ACC112 (cell line): ENCODE measurements at regions not wholly inside any gene's neighbourhood (a gene's known extent, or its start where the extent isn't known, plus 50 kb on each side); places are given as distances from the start of the nearest gene placed in this dataset.
"Not testable (repeated sequence)": the region's sequence is repeated elsewhere in the genome, so short reads cannot be mapped to it uniquely, and the experiment has no call there.

ENCODE experiments used
- H2AFZ ChIP-seq: fragments of 200-600 bp; sonication (generic); one replicate; pipeline ENCODE4 v1.6.0; 2017; ENCODE audit warnings: antibody characterized with exemption, low read length; ENCODE audit not compliant: unreplicated experiment
- H3K27ac ChIP-seq: fragments of 200-600 bp; sonication (generic); 2 replicates; pipeline ENCODE4 v1.5.1; 2014; ENCODE audit warnings: low read depth, mild to moderate bottlenecking, antibody characterized with exemption, low read length, moderate library complexity
- H3K27me3 ChIP-seq: fragments of 200-600 bp; sonication (generic); 2 replicates; pipeline ENCODE4 v1.6.1; 2014; ENCODE audit warnings: mild to moderate bottlenecking, antibody characterized with exemption, low read length, moderate library complexity, mixed read lengths; ENCODE audit not compliant: insufficient read depth
- H3K36me3 ChIP-seq: fragments of 200-600 bp; sonication (generic); 2 replicates; pipeline ENCODE4 v1.6.1; 2016; ENCODE audit warnings: mild to moderate bottlenecking, antibody characterized with exemption, low read length, moderate library complexity, mixed read lengths; ENCODE audit not compliant: insufficient read depth
- H3K4me1 ChIP-seq: fragments of 200-600 bp; sonication (generic); one replicate; pipeline ENCODE4 v1.6.1; 2016; ENCODE audit warnings: low read length, mixed read lengths; ENCODE audit not compliant: insufficient read depth, unreplicated experiment, control insufficient read depth
- H3K4me3 ChIP-seq: fragments of 200-600 bp; sonication (generic); 2 replicates; pipeline ENCODE4 v1.5.1; 2014; ENCODE audit warnings: mild to moderate bottlenecking, low read depth, low read length
- H3K79me2 ChIP-seq: fragments of 200-600 bp; sonication (generic); one replicate; pipeline ENCODE4 v1.6.0; 2016; ENCODE audit warnings: low read length; ENCODE audit not compliant: control insufficient read depth, unreplicated experiment, insufficient read depth

GRCh38 chr4:170386511-170386910 lies 296.8 kb upstream of the AADAT start:
- H2AFZ ChIP-seq, result no peak overlapping the region
- no peaks in the 10 kb centered on the region for H3K27me3 ChIP-seq
- no peaks in the 10 kb centered on the region for H3K36me3 ChIP-seq
- no peak overlapping the region for H3K4me3 ChIP-seq
- no peaks in the 10 kb centered on the region for H3K79me2 ChIP-seq
- no peaks in the 10 kb centered on the region for H3K4me1 ChIP-seq
- H3K27ac ChIP-seq, result no peak overlapping the region

GRCh38 chr4:170374770-170375169 lies 285.0 kb upstream of the AADAT start:
- H3K4me1 ChIP-seq, result no peaks in the 10 kb centered on the region
- no peak overlapping the region for H3K4me3 ChIP-seq
- H3K27me3 ChIP-seq, result no peaks in the 10 kb centered on the region

GRCh38 chr4:170348945-170349344 lies 259.2 kb upstream of the AADAT start:
- no peaks in the 10 kb centered on the region for H3K36me3 ChIP-seq
- H3K27ac ChIP-seq, result no peak overlapping the region
- no peak overlapping the region for H2AFZ ChIP-seq
- no peak overlapping the region for H3K4me3 ChIP-seq
- no peaks in the 10 kb centered on the region for H3K27me3 ChIP-seq
- no peaks in the 10 kb centered on the region for H3K79me2 ChIP-seq
- H3K4me1 ChIP-seq, result no peaks in the 10 kb centered on the region

More at GRCh38 chr4:170374770-170375169, 285.0 kb upstream of the AADAT start:
- no peak overlapping the region for H2AFZ ChIP-seq
- no peak overlapping the region for H3K27ac ChIP-seq
- H3K79me2 ChIP-seq, result no peaks in the 10 kb centered on the region
- no peaks in the 10 kb centered on the region for H3K36me3 ChIP-seq

- H3K79me2 ChIP-seq, H2AFZ ChIP-seq, H3K27ac ChIP-seq, H3K27me3 ChIP-seq, H3K4me1 ChIP-seq, H3K4me3 ChIP-seq, H3K36me3 ChIP-seq: not testable (repeated sequence)
These were observed 257.4 kb upstream of the AADAT start for GRCh38 chr4:170347191-170347590.

GRCh38 chr4:170339522-170339921 lies 249.8 kb upstream of the AADAT start:
- H3K79me2 ChIP-seq, result no peaks in the 10 kb centered on the region
- no peaks in the 10 kb centered on the region for H3K36me3 ChIP-seq
- no peaks in the 10 kb centered on the region for H3K27me3 ChIP-seq
- H3K27ac ChIP-seq, result no peak overlapping the region
- H2AFZ ChIP-seq, result no peak overlapping the region
- H3K4me1 ChIP-seq, result no peaks in the 10 kb centered on the region
- H3K4me3 ChIP-seq, result no peak overlapping the region

GRCh38 chr4:170336238-170336775 lies 246.6 kb upstream of the AADAT start:
- no peaks in the 10 kb centered on the region for H3K27me3 ChIP-seq
- no peaks in the 10 kb centered on the region for H3K36me3 ChIP-seq
- no peak overlapping the region for H3K4me3 ChIP-seq
- H3K27ac ChIP-seq, result no peak overlapping the region
- H2AFZ ChIP-seq, result no peak overlapping the region
- no peaks in the 10 kb centered on the region for H3K4me1 ChIP-seq
- H3K79me2 ChIP-seq, result no peaks in the 10 kb centered on the region

GRCh38 chr4:170325599-170325998 lies 235.8 kb upstream of the AADAT start:
- H3K27me3 ChIP-seq, result no peaks in the 10 kb centered on the region
- no peaks in the 10 kb centered on the region for H3K79me2 ChIP-seq
- H3K27ac ChIP-seq, result no peak overlapping the region
- no peaks in the 10 kb centered on the region for H3K4me1 ChIP-seq
- no peaks in the 10 kb centered on the region for H3K36me3 ChIP-seq
- no peak overlapping the region for H2AFZ ChIP-seq
- no peak overlapping the region for H3K4me3 ChIP-seq

- Histone ChIP-seq H2AFZ (no peak overlapping the region), H3K79me2 (no peaks in the 10 kb centered on the region)
These were observed 233.9 kb upstream of the AADAT start for GRCh38 chr4:170323623-170324022.

GRCh38 chr4:170307182-170307581 lies 217.4 kb upstream of the AADAT start:
- H3K27me3 ChIP-seq, result no peaks in the 10 kb centered on the region

More at GRCh38 chr4:170323623-170324022, 233.9 kb upstream of the AADAT start:
- H3K4me1 ChIP-seq, result no peaks in the 10 kb centered on the region
- no peak overlapping the region for H3K4me3 ChIP-seq
- no peak overlapping the region for H3K27ac ChIP-seq
- H3K27me3 ChIP-seq, result no peaks in the 10 kb centered on the region
- no peaks in the 10 kb centered on the region for H3K36me3 ChIP-seq

GRCh38 chr4:170306208-170306607 lies 216.5 kb upstream of the AADAT start:
- Histone ChIP-seq H3K4me1 (no peaks in the 10 kb centered on the region), H3K79me2 (no peaks in the 10 kb centered on the region), H3K36me3 (no peaks in the 10 kb centered on the region), H3K27ac (no peak overlapping the region), H3K4me3 (no peak overlapping the region), H3K27me3 (no peaks in the 10 kb centered on the region), H2AFZ (no peak overlapping the region)

More at GRCh38 chr4:170307182-170307581, 217.4 kb upstream of the AADAT start:
- Histone ChIP-seq H3K27ac (no peak overlapping the region), H3K4me1 (no peaks in the 10 kb centered on the region), H3K36me3 (no peaks in the 10 kb centered on the region), H3K4me3 (no peak overlapping the region), H2AFZ (no peak overlapping the region), H3K79me2 (no peaks in the 10 kb centered on the region)

- Histone ChIP-seq H3K36me3 (no peaks in the 10 kb centered on the region), H2AFZ (no peak overlapping the region), H3K27ac (no peak overlapping the region), H3K79me2 (no peaks in the 10 kb centered on the region), H3K4me1 (no peaks in the 10 kb centered on the region), H3K27me3 (no peaks in the 10 kb centered on the region), H3K4me3 (no peak overlapping the region)
These were observed 215.9 kb upstream of the AADAT start for GRCh38 chr4:170305627-170306026.
